Cardiac fibroblast (primary cell): ENCODE measurements at regions not wholly inside any gene's neighbourhood (a gene's known extent, or its start where the extent isn't known, plus 50 kb on each side); places are given as distances from the start of the nearest gene placed in this dataset.

Source experiments
- DNase-seq, 2 donors: peaks; one replicate each; pipeline versions ENCODE4 v3.0.0 to v3.0.0-alpha.2; 2010; ENCODE audit warnings: low read depth in 2 of 2
- H3K4me3 ChIP-seq, 2 donors: replicated peaks in 1 of 2; 1 replicate in 1 of 2; 2 replicates in 1 of 2; pipeline ENCODE4 v1.5.1; 2011; ENCODE audit warnings: low read depth in 2 of 2, low read length in 2 of 2, mild to moderate bottlenecking in 2 of 2, moderate library complexity in 1 of 2
- CTCF ChIP-seq: IDR thresholded peaks from one replicate; pipeline ENCODE4 v1.5.1; 2011; ENCODE audit warnings: low read depth, mild to moderate bottlenecking, low read length, inconsistent platforms

DNA sequence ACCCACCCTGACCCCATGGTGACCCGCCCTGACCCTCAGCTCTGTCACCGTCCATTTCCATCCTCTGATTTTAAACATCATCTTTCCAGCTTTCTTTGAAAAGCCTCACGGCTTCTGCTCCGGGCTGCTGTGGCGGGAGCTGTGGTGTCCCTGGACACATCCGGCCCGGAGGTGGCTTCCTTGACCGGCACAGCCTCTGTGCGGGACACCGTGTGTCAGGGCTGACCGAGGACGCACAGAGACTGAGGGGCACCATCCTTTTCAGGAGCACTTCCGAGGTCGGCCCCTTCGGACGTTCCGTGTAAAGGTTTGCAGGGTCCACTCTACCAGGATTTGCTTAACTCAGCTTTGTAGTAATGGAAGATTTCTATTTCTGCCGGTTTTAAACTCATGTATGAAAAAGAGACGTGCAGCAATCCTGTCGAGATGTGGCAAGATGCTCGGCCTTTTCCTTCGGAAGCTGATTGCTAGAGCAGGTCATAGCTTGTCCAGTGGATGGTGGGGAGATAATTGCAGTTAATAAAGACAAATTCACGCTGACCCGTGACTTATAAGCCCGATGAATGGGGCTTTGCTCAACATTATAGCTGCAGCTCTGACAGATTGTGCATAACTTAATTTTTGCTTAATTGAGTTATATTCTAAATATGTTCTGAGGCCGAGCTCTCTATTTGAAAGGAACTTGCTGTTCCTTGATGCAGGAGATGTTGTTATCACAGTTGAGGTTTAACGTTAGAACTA is 54.4 kb upstream of the CFAP46 start:
- H3K4me3 ChIP-seq, result no peak overlapping the region
- no peak for TF ChIP-seq CTCF
- no peak for DNase-seq

DNA sequence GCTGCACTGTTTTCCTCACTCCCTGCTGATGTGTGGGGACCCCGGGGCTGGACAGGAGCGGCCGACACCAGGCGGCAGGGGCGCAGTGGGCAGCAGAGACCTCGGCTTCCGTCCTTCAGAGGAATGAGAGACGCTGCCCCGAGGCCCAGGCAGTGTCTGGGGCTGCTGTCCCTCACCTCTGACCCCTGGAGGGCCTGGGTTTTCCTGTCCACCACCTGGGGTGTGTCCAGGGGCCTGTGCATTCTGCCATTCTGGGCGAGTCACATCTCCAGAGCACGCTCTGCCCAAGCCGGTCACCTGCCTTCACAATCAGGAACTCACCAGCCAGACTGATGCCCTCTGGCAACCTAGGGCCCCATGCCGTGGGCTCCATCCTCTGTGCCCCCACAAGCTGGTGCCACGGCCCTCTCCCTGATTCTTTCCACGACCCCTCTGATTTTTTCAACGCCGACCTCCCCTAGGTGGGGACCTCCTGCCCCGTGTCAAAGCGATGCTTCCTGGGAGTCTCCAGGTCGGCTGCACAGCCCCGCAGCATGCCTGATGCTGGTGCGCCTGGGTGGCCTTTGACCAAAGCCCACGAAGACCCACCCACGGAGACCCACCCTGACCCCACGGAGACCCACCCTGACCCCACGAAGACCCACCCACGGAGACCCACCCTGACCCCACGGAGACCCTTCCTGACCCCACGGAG is 53.7 kb upstream of the CFAP46 start:
- no peak overlapping the region for H3K4me3 ChIP-seq
- TF ChIP-seq CTCF, result no peak
- no peak for DNase-seq

- H3K4me3 ChIP-seq, result peak overlapping the region; percentile 23 to 46
- DNase-seq, result no peak
- no peak for TF ChIP-seq CTCF
These were observed 52.4 kb upstream of the CFAP46 start for GRCh38 chr10:132994811-132995210.

DNA sequence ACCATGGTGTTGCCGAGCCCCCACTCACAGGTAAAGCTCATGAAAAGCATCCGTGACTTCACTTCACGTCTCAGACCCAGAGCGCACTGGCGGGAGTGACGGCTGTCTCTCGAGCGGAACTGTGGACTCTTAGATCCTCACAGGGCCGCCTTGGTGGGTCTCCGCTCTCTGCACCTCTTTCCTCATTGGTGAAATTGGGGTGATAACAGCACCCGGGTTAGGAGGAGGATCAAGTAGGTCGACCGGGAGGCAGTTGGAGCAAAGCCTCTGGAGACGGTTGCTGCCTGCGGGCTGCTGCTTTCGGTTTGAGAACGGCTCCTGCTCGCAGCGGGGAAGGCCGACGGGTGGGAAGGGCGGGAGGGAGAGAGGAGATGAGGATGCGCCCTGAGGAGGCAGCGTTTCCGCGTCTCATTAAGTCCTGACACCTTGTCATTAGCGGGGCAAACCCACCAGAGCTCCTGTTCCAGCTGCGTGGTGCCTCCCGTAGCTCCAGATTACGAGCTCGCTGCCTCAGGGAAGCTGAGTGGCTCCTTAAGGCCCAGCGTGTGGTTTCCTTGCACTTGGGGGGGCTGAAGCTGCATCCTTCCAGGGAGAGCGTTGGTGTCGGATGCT is 51.9 kb upstream of the CFAP46 start:
- H3K4me3 ChIP-seq, result peak overlapping the region; percentile 23 to 46

GRCh38 chr10:132993271-132994184 is 51.2 kb upstream of the CFAP46 start:
- TF ChIP-seq CTCF, result no peak
- no peak for DNase-seq
- H3K4me3 ChIP-seq, result no peak overlapping the region

More for the DNA sequence above, 51.9 kb upstream of the CFAP46 start:
- DNase-seq, result peak; percentile 22 to 35
- no peak for TF ChIP-seq CTCF
